GM19455 (cell line): ENCODE measurements at regions not wholly inside any gene's neighbourhood (a gene's known extent, or its start where the extent isn't known, plus 50 kb on each side); places are given as distances from the start of the nearest gene placed in this dataset.
"Not testable (repeated sequence)": the region's sequence is repeated elsewhere in the genome, so short reads cannot be mapped to it uniquely, and the experiment has no call there.

Experiments used
- ATAC-seq: cut with Tn5 transposase; IDR thresholded peaks from one replicate; pipeline ENCODE4 v1.9.1; 2021; ENCODE audit not compliant: unreplicated experiment

GRCh38 chr14:101634202-101634849, 73.0 kb downstream of the DIO3 start:
- no peak for ATAC-seq

- no peak for ATAC-seq
These were observed 73.8 kb downstream of the DIO3 start for GRCh38 chr14:101634850-101635748.

GRCh38 chr14:101635749-101636560, 74.7 kb downstream of the DIO3 start:
- ATAC-seq = peak; percentile 79

GRCh38 chr14:101639241-101639833, 78.0 kb downstream of the DIO3 start:
- no peak for ATAC-seq

GRCh38 chr14:101643651-101644050, 82.4 kb downstream of the DIO3 start:
- ATAC-seq = no peak

- no peak for ATAC-seq
These were observed 92.8 kb downstream of the DIO3 start for GRCh38 chr14:101654051-101654450.

- ATAC-seq = no peak
These were observed 96.1 kb downstream of the DIO3 start for GRCh38 chr14:101657372-101657771.

GRCh38 chr14:101665478-101666078, 95.9 kb upstream of the PPP2R5C start:
- no peak for ATAC-seq

- no peak for ATAC-seq
These were observed 95.2 kb upstream of the PPP2R5C start for GRCh38 chr14:101666264-101666663.

GRCh38 chr14:101669629-101670028, 91.9 kb upstream of the PPP2R5C start:
- no peak for ATAC-seq

- ATAC-seq = no peak
These were observed 87.6 kb upstream of the PPP2R5C start for GRCh38 chr14:101673873-101674272.

- ATAC-seq = not testable (repeated sequence)
These were observed 85.7 kb upstream of the PPP2R5C start for GRCh38 chr14:101675835-101676234.

GRCh38 chr14:101677912-101678327, 83.6 kb upstream of the PPP2R5C start:
- not testable (repeated sequence) for ATAC-seq

GRCh38 chr14:101681795-101682194, 79.7 kb upstream of the PPP2R5C start:
- ATAC-seq = no peak

- ATAC-seq = no peak
These were observed 78.1 kb upstream of the PPP2R5C start for GRCh38 chr14:101683365-101683764.

GRCh38 chr14:101687756-101688546, 73.6 kb upstream of the PPP2R5C start:
- no peak for ATAC-seq

GRCh38 chr14:101689039-101689501, 72.4 kb upstream of the PPP2R5C start:
- ATAC-seq = no peak

- not testable (repeated sequence) for ATAC-seq
These were observed 71.5 kb upstream of the PPP2R5C start for GRCh38 chr14:101689966-101690365.

- no peak for ATAC-seq
These were observed 65.8 kb upstream of the PPP2R5C start for GRCh38 chr14:101695659-101696058.

- no peak for ATAC-seq
These were observed 57.4 kb upstream of the PPP2R5C start for GRCh38 chr14:101704140-101704539.
